Adrenal gland (tissue), 5 donors: ENCODE measurements at regions not wholly inside any gene's neighbourhood (a gene's known extent, or its start where the extent isn't known, plus 50 kb on each side); places are given as distances from the start of the nearest gene placed in this dataset.

Experiments
- POLR2A ChIP-seq, 2 donors: fragments of 450-650 bp; IDR thresholded peaks; one replicate each; pipeline ENCODE4 v1.6.1; 2017; ENCODE audit warnings: antibody characterized with exemption in 2 of 2, mild to moderate bottlenecking in 2 of 2, moderate library complexity in 1 of 2
- TF ChIP-seq, protein P1 (sequence below), 6 experiments: fragments of 450-650 bp in 4 of 6; fragments of 200-600 bp in 2 of 6; sonication (generic) in 1 of 6; IDR thresholded peaks; 1 replicate in 5 of 6; 2 replicates in 1 of 6; pipeline versions ENCODE4 v1.5.1 to v1.8.0; 2016 to 2021; ENCODE audit warnings: antibody characterized with exemption in 6 of 6, mild to moderate bottlenecking in 2 of 6, moderate library complexity in 1 of 6
- donor health status: DM: no; HTN: no; CAD: no.

DNA sequence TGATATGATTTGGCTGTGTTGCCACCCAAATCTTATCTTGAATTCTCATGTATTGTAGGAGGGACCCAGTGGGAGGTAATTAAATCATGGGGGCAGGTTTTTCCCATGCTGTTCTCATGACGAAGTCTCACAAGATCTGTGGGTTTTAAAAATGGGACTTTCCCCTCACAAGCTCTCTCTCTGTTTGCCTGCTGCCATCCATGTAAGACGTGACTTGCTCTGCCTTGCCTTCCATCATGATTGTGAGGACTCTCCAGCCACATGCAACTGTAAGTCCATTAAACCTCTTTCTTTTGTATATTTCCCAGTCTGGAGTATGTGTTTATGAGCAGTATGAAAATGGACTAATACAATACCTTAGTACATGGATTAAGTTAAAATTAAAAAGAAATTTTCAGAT, 1094.7 kb upstream of the SLC39A10 start:
- TF ChIP-seq, protein P1, sequence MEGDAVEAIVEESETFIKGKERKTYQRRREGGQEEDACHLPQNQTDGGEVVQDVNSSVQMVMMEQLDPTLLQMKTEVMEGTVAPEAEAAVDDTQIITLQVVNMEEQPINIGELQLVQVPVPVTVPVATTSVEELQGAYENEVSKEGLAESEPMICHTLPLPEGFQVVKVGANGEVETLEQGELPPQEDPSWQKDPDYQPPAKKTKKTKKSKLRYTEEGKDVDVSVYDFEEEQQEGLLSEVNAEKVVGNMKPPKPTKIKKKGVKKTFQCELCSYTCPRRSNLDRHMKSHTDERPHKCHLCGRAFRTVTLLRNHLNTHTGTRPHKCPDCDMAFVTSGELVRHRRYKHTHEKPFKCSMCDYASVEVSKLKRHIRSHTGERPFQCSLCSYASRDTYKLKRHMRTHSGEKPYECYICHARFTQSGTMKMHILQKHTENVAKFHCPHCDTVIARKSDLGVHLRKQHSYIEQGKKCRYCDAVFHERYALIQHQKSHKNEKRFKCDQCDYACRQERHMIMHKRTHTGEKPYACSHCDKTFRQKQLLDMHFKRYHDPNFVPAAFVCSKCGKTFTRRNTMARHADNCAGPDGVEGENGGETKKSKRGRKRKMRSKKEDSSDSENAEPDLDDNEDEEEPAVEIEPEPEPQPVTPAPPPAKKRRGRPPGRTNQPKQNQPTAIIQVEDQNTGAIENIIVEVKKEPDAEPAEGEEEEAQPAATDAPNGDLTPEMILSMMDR (IDR thresholded peaks at IDR 0.05): no peak
- no peak for TF ChIP-seq POLR2A (IDR thresholded peaks at IDR 0.05)
